ENCODE measurements at regions not wholly inside any gene's neighbourhood (a gene's known extent, or its start where the extent isn't known, plus 50 kb on each side); places are given as distances from the start of the nearest gene placed in this dataset.

- Histone ChIP-seq H3K27ac (no peak overlapping the region), H3K36me3 (no peaks in the 10 kb centered on the region), H3K4me3 (no peak overlapping the region), H3K9me3 (no peaks in the 10 kb centered on the region), H3K27me3 (no peaks in the 10 kb centered on the region), H3K4me1 (no peaks in the 10 kb centered on the region)
- WGBS, 2 donors: 89 to 92% methylated on average over 26 to 28 of the region's 30 CpGs
- peak in 1 of 2 donors; percentile 34 for ATAC-seq (ENCODE audit: low FRiP score in 2 of 2)
- TF ChIP-seq EP300 (IDR thresholded peaks at IDR 0.05) (no peak), POLR2A (IDR thresholded peaks at IDR 0.05) (no peak), POLR2AphosphoS5 (IDR thresholded peaks at IDR 0.05) (no peak), CTCF (IDR thresholded peaks at IDR 0.05) (no peak)
- DNase-seq: peak in 1 of 2 donors; percentile 52
Observed at GRCh38 chr2:3102081-3102921, 275.3 kb downstream of the EIPR1 start.

GRCh38 chr2:3101016-3101942 lies 276.3 kb downstream of the EIPR1 start:
- H3K27me3 ChIP-seq: no peaks in the 10 kb centered on the region
- H3K27ac ChIP-seq: no peak overlapping the region
- H3K9me3 ChIP-seq: no peaks in the 10 kb centered on the region
- H3K4me1 ChIP-seq: no peaks in the 10 kb centered on the region
- TF ChIP-seq EP300 (IDR thresholded peaks at IDR 0.05): no peak
- no peak for TF ChIP-seq POLR2AphosphoS5 (IDR thresholded peaks at IDR 0.05)
- no peak for TF ChIP-seq CTCF (IDR thresholded peaks at IDR 0.05)
- no peak for TF ChIP-seq POLR2A (IDR thresholded peaks at IDR 0.05)
- H3K4me3 ChIP-seq: no peak overlapping the region
- DNase-seq (no peak), ATAC-seq (ENCODE audit: low FRiP score in 2 of 2) (no peak)
- no peaks in the 10 kb centered on the region for H3K36me3 ChIP-seq
- WGBS, 2 donors: 93 to 96% methylated on average over 34 of the region's 34 CpGs

- Histone ChIP-seq H3K4me1 (no peaks in the 10 kb centered on the region), H3K4me3 (no peak overlapping the region), H3K27me3 (no peaks in the 10 kb centered on the region), H3K27ac (no peak overlapping the region), H3K9me3 (no peaks in the 10 kb centered on the region), H3K36me3 (no peaks in the 10 kb centered on the region)
- TF ChIP-seq CTCF (IDR thresholded peaks at IDR 0.05) (no peak), EP300 (IDR thresholded peaks at IDR 0.05) (no peak), POLR2A (IDR thresholded peaks at IDR 0.05) (no peak), POLR2AphosphoS5 (IDR thresholded peaks at IDR 0.05) (no peak)
- WGBS, 2 donors: 44 to 61% methylated on average over 7 to 8 of the region's 8 CpGs
- DNase-seq: no peak
- no peak for ATAC-seq (ENCODE audit: low FRiP score in 2 of 2)
Observed at GRCh38 chr2:3100386-3100785, 277.2 kb downstream of the EIPR1 start.

GRCh38 chr2:3099860-3100234 lies 277.8 kb downstream of the EIPR1 start:
- ATAC-seq (ENCODE audit: low FRiP score in 2 of 2): no peak
- no peaks in the 10 kb centered on the region for H3K27me3 ChIP-seq
- no peaks in the 10 kb centered on the region for H3K4me1 ChIP-seq
- no peaks in the 10 kb centered on the region for H3K9me3 ChIP-seq
- whole genome bisulfite sequencing, 2 donors: 88 to 93% methylated on average over 10 to 12 of the region's 12 CpGs
- no peak overlapping the region for H3K4me3 ChIP-seq
- H3K27ac ChIP-seq: no peak overlapping the region
- no peak for TF ChIP-seq POLR2A (IDR thresholded peaks at IDR 0.05)
- TF ChIP-seq EP300 (IDR thresholded peaks at IDR 0.05): no peak
- TF ChIP-seq CTCF (IDR thresholded peaks at IDR 0.05): no peak
- TF ChIP-seq POLR2AphosphoS5 (IDR thresholded peaks at IDR 0.05): no peak
- H3K36me3 ChIP-seq: no peaks in the 10 kb centered on the region
- no peak for DNase-seq
